Kidney (tissue), 13 donors: ENCODE measurements at regions not wholly inside any gene's neighbourhood (a gene's known extent, or its start where the extent isn't known, plus 50 kb on each side); places are given as distances from the start of the nearest gene placed in this dataset.

Source experiments
- DNase-seq, 5 donors: peaks; one replicate each; pipeline ENCODE4 v3.0.0-alpha.2; 2013 to 2020
- FAIRE-seq: peaks from 2 replicates; lab custom pipeline; 2012; peaks lifted over from hg19 to GRCh38; lab: Jason Lieb, UNC
- H3K27ac ChIP-seq, 2 donors: one replicate each; pipeline ENCODE4 v1.7.0; 2013; ENCODE audit warnings: low read depth in 2 of 2, low read length in 2 of 2, inconsistent platforms in 1 of 2
- H3K27me3 ChIP-seq: one replicate; pipeline ENCODE4 v1.7.1; 2013; ENCODE audit warnings: low read length, inconsistent platforms; ENCODE audit not compliant: control insufficient read depth, insufficient read depth
- H3K36me3 ChIP-seq, 3 donors: one replicate each; pipeline versions ENCODE4 v1.7.0 to v1.7.1; 2013; ENCODE audit warnings: low read length in 3 of 3, control low read depth in 1 of 3, inconsistent platforms in 1 of 3; ENCODE audit not compliant: insufficient read depth in 3 of 3, control insufficient read depth in 2 of 3
- H3K4me1 ChIP-seq, 3 donors: one replicate each; pipeline versions ENCODE4 v1.7.0 to v1.7.1; 2013; ENCODE audit warnings: low read length in 3 of 3, inconsistent platforms in 1 of 3, low read depth in 1 of 3; ENCODE audit not compliant: control insufficient read depth in 2 of 3, insufficient read depth in 2 of 3
- H3K4me3 ChIP-seq, 3 donors: one replicate each; pipeline versions ENCODE4 v1.7.0 to v1.8.1; 2013; ENCODE audit warnings: low read length in 3 of 3, control low read depth in 1 of 3, inconsistent platforms in 1 of 3
- H3K9ac ChIP-seq, 3 donors: one replicate each; pipeline versions ENCODE4 v1.7.0 to v1.7.1; 2013; ENCODE audit warnings: low read length in 3 of 3, control low read depth in 1 of 3, inconsistent platforms in 1 of 3
- H3K9me3 ChIP-seq, 3 donors: one replicate each; pipeline versions ENCODE4 v1.7.0 to v1.7.1; 2013; ENCODE audit warnings: low read length in 3 of 3, control low read depth in 1 of 3, inconsistent platforms in 1 of 3; ENCODE audit not compliant: control insufficient read depth in 2 of 3, insufficient read depth in 1 of 3
- CTCF ChIP-seq: IDR thresholded peaks from 3 replicates; pipeline ENCODE4 v1.5.1; 2012; ENCODE audit warnings: mild to moderate bottlenecking, moderate library complexity, borderline replicate concordance; ENCODE audit not compliant: insufficient read depth; ENCODE audit errors: extremely low read depth
- intact Hi-C: fragments of 100-400 bp; cut with DNase I; formaldehyde crosslinking; loops from one replicate; pipeline ENCODE4 v1.11.1; 2022
- donor health status: control.
- donor health status: control.
- donor health status: control.
- donor health status: control.
- donor health status: control.
- donor health status: DM: yes; HTN: yes; CAD: no.
- donor health status: Normal renal cell carcinoma (clear cell type).

- H3K36me3 ChIP-seq = no peaks in the 10 kb centered on the region
- no peaks in the 10 kb centered on the region for H3K27me3 ChIP-seq
- H3K27ac ChIP-seq = no peak overlapping the region
- FAIRE-seq = no peak
- no peak overlapping the region for H3K9ac ChIP-seq
- H3K4me3 ChIP-seq = no peak overlapping the region
- DNase-seq = peak in 1 of 5 donors; percentile 50
- intact Hi-C loops = no loop called here
- peaks cover 0 to 3% (median 0%) of the 10 kb centered on the region in 3 donors for H3K9me3 ChIP-seq
- no peak for TF ChIP-seq CTCF
- peaks cover 0 to 5% (median 2%) of the 10 kb centered on the region in 3 donors for H3K4me1 ChIP-seq
Measured at GRCh38 chr2:128600581-128601297, 282.1 kb upstream of the HS6ST1 start.

- intact Hi-C loops = no loop called here
- Histone ChIP-seq H3K9ac (no peak overlapping the region), H3K36me3 (no peaks in the 10 kb centered on the region), H3K27me3 (no peaks in the 10 kb centered on the region), H3K4me3 (no peak overlapping the region), H3K4me1 (peaks cover 0 to 2% (median 0%) of the 10 kb centered on the region in 3 donors), H3K9me3 (peaks cover 0 to 3% (median 0%) of the 10 kb centered on the region in 3 donors), H3K27ac (no peak overlapping the region)
- no peak for FAIRE-seq
- no peak for TF ChIP-seq CTCF
- peak in 1 of 5 donors; percentile 32 for DNase-seq
Measured at GRCh38 chr2:128601298-128602037, 282.8 kb upstream of the HS6ST1 start.

GRCh38 chr2:128602038-128602698, 283.5 kb upstream of the HS6ST1 start:
- no peaks in the 10 kb centered on the region for H3K36me3 ChIP-seq
- intact Hi-C loops = no loop called here
- TF ChIP-seq CTCF = no peak
- no peak overlapping the region for H3K9ac ChIP-seq
- H3K4me1 ChIP-seq = peaks cover 0 to 2% (median 0%) of the 10 kb centered on the region in 3 donors
- no peak for FAIRE-seq
- H3K27me3 ChIP-seq = no peaks in the 10 kb centered on the region
- DNase-seq = peak in 2 of 5 donors; percentile 26 to 39
- H3K4me3 ChIP-seq = no peak overlapping the region
- no peak overlapping the region for H3K27ac ChIP-seq
- peaks cover 0 to 3% (median 0%) of the 10 kb centered on the region in 3 donors for H3K9me3 ChIP-seq
